HG02678 (cell line): ENCODE measurements at regions not wholly inside any gene's neighbourhood (a gene's known extent, or its start where the extent isn't known, plus 50 kb on each side); places are given as distances from the start of the nearest gene placed in this dataset.

Source experiments
- ATAC-seq: cut with Tn5 transposase; IDR thresholded peaks from one replicate; pipeline ENCODE4 v1.9.1; 2021; ENCODE audit warnings: mild to moderate bottlenecking, moderate library complexity; ENCODE audit not compliant: unreplicated experiment

DNA sequence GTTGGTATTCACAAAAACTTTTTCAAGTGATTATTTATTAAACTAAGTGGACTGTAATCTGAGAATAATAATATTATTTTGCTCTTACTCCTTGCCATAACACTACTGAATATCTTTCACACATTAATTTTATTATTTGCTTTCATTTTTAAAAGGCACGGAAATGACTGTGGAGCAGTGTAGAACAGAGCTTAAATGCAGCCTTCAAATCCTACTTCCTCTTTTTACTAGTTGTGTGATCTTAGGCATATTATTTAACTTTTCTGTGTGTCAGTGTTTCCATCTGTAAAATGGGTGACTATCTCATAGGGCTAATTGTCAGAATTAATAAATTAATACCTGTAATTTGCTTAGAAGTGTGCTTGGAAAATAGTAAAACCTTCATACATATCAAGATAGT, 55.5 kb upstream of the SLC8A1 start:
- no peak for ATAC-seq

DNA sequence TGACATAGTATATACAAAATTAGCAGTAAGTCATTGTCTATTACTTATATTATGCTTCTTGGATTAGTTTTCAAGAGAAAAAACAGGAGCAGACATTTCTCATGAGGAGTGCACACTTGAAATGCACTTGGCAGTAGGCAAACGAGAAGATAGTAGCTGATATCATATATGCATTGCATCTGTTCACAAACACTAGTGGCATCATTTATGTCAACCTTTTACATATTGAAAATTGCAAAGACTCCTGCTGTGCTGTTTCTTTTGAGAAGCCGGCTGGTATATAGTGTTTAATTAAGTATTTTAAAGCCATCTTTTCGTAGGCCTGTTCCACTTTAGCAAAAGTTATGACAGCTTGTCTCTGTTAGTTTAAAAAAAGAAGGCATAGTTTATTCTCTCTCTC, 58.4 kb upstream of the SLC8A1 start:
- no peak for ATAC-seq

GRCh38 chr2:40511661-40512213, 59.8 kb upstream of the SLC8A1 start:
- ATAC-seq = no peak

DNA sequence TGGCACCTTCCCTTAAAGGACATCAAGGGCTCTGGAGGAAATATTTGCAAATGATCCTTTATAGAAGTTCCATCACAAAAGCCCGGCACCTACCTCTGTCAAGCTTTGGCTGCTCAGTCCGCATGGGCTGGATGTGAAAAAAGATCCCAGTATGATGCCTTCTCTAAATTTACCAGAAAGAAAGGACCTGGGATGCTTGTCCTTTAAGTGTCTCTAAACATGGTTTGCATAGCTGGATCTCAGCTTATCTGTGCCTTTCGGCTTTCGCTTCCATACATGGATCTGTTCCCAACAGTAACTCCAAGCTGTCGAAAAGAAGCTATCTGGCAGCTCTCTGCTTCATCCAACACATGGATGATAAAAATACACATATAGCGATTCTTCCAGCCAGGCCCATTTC, 60.4 kb upstream of the SLC8A1 start:
- ATAC-seq = no peak

- no peak for ATAC-seq
These were observed 61.3 kb upstream of the SLC8A1 start for GRCh38 chr2:40513201-40513600.

DNA sequence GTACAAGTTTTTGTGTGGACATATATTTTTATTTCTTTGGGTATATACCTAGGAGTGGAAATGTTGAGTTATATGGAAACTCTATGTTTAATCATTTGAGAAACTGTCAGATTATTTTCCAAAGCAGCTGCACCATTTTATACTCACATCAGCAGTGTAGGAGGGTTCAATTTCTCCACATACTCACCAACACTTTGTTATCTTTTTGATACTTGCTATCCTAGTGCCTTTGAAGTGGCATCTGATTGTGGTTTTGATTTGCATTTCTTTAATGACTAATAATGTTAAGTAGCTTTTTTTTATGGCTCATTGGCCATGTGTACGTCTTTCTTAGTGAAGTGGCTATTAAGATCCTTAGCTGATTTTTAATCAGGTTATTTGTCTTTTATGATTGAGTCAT, 64.7 kb upstream of the SLC8A1 start:
- ATAC-seq = no peak

DNA sequence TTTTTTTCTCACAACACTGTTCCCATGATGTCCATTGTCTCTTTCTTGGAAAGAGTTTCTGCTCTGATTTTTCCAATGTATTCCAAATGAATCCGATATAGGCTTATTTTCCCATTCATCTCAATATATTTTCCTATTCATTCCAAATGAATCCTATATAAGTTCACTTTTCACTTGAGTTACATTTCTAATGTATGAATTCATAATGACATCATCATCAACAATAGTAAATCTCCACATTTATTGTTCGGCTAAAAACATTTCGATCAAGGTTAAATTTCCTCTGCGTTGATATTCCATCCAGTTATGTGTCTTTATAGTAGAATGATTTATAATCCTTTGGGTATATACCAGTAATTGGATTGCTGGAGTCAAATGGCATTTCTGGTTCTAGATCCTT, 76.7 kb upstream of the SLC8A1 start:
- no peak for ATAC-seq

- ATAC-seq = no peak
These were observed 79.5 kb upstream of the SLC8A1 start for GRCh38 chr2:40531359-40531758.

GRCh38 chr2:40534528-40534927, 82.6 kb upstream of the SLC8A1 start:
- ATAC-seq = no peak

DNA sequence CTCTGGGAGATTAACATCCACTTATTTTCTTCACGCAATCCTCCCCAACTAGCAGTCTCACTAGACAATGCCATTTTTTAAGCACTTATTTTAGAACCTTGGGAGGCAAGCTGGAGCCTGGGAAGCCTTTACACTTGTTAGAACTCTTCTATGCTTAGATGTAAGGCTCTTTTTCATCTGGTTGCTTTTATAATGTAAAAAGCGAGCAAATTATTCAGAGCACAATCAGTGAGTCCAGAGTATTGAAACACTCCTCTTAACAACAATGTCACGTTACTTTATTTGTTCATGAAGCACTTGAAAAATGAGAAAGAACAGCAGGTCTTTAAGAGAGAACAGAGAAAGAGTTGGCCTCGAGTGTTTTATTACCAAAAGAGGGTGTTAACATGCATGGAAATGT, 84.1 kb upstream of the SLC8A1 start:
- ATAC-seq = no peak

DNA sequence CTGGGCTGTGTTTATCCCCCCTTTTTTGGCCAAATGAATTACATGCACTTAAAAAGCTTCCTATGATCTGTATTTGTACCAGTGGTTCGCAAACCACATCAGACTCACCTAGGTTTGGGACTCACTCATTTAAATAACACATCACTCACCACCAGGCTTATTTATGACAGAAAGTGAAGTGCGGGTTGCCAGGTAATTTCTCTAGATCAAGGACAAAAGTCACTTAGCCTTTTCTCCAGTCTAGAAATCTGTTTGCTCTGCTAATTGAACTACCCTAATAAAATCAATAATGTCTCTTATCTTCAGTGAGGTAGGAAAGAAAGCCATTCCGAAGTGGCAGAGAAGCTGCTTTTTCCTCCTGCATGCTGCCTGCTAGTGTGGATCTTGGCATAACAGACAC, 88.1 kb upstream of the SLC8A1 start:
- no peak for ATAC-seq

- ATAC-seq = no peak
These were observed 91.5 kb upstream of the SLC8A1 start for GRCh38 chr2:40543381-40543780.

DNA sequence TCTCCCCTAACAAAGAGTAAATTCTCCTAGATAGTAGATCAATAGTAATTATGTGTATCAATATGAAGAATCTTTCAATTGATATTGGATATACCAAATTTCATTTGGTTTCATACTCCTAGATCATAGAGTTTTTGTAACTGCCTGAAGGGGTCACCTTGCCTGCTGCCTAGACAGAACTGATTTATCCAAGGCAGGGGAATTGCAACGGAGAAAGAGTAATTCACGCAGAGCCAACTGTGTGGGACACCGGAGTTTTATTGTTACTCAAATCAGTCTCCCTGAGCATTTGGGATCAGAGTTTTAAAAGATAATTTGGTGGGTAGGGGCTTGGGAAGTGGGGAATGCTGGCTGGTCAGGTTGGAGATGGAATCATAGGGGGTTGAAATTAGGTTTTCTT, 92.2 kb upstream of the SLC8A1 start:
- no peak for ATAC-seq

DNA sequence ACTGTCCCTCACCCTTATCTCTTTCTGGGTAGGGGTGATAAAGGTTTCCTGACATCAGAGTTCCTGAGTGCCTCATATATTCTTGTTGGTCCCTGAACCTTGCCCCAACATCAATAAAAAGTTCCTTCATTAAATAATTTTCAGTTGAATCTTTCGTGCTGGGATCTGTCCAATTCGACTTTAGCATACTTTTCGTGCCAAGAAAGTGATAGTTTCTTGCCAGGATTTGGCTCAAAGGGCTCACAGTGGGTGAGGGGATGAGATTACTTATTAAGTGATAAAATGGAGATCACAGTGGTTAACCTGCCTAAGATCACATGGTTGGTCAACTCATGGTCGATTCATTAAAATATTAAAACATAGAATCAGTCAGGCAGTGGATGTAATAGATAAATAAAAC, 93.8 kb upstream of the SLC8A1 start:
- no peak for ATAC-seq

DNA sequence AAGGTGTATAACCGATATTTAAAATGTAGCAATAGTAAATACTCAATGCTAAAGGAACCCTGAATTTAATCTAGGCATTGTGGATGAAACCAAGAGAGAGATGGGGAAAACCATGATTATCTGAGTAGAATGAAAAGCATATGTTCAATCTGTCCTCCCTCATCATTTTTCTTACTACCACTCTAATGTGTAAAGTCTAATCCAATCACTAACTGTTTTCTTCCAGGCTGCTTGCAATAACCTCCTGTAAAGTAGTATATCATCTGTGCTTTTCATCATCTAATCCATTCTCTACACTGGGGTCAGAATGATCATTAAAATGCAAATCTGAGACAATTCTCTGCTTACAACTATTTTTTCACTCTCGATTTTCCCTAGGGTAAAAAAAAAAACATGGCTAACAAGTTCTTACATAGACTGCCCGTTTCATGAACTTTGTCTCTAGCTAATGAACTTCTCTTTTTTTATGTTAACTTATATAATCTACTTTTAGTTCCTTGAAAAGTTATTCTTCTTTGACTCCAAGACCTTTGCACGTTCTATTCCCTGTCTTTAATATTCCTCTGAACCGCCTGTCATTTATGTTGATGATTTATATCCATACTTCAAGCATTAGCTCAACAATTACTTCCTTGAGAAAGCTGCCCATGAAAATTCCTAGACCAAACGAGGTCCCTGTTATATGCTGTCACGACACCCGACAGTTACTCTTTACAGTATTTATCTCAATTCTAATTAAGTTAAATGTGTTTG, 94.7 kb upstream of the SLC8A1 start:
- no peak for ATAC-seq

DNA sequence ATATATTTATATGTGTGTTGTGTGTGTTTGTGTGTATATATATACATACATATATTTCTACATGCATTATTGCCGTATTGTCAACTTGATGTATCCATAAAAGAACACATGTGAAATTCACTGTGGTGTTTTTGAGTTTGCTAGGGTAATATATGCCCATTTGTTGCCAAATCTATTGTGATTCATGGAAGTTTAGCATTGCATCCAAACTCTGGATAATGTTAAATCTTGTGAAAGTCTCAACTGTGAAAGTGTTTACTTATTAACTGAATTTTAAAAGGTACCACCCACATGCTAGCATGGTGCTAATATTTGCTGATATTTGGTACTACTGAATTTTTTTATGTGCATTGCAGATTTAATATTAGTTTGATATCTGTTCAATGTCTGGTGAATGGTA, 96.6 kb upstream of the SLC8A1 start:
- ATAC-seq = no peak

GRCh38 chr2:40550085-40550484, 98.2 kb upstream of the SLC8A1 start:
- ATAC-seq = no peak

DNA sequence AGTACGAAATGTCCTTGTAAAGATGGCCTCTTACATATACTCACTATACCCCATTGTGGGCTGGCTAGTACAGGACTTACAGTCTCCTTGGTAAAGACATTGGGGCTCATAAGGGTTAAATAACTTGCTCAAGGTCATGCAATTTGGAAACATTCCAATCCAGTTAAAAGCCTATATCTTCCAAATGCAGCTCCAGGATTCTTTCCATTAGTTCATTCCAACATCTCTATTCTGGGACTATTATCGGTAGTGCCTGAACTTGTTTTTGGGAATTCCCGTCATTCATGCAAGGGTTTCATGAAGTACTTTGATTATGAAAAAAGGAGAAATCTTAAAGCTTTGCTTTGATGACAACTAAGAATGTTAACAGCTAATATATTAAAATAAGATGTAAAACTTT, 99.2 kb upstream of the SLC8A1 start:
- no peak for ATAC-seq

GRCh38 chr2:40554665-40555294, 102.9 kb upstream of the SLC8A1 start:
- peak; percentile 90 for ATAC-seq

GRCh38 chr2:40556293-40556692, 104.4 kb upstream of the SLC8A1 start:
- no peak for ATAC-seq

DNA sequence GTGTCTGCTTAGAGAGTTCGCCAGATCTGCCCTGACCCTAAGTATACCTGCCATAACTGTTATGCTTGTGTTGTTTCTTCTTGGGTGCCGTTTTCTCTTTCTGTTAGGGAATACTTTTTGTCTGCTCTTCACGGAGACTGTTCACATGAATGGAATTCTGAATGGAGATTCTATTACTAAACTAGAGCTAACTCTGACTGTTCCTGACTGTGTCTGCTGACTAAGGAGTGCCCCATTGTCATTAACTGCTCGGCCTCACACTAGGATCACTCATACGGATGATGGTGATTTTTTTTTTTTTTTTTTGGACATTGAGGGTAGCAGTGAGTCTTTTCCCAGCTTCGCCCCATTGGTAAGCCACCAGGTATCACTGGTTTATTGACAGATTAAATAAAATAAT, 104.8 kb upstream of the SLC8A1 start:
- no peak for ATAC-seq

GRCh38 chr2:40558761-40559160, 106.9 kb upstream of the SLC8A1 start:
- no peak for ATAC-seq

DNA sequence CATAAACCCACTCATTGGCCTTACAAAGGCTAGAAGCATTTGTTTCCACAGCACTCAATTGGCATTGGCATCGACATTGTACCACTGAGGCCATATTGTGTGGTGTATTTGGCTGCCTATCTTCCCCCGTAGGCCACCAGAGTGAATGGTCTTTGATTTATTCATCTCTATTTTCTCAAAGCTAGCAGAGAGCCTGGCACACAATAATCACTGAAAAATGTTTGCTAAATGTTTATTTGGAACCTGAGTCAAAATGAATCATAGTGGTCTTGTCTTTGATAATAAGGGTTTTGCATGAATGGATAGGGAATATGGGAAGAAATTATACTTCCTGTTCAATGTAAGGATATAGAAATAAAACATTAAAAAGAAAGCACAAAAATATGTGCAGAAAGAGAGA, 107.3 kb upstream of the SLC8A1 start:
- ATAC-seq = no peak
